GM18498 (cell line): ENCODE measurements at regions not wholly inside any gene's neighbourhood (a gene's known extent, or its start where the extent isn't known, plus 50 kb on each side); places are given as distances from the start of the nearest gene placed in this dataset.

Experiments used
- ATAC-seq: cut with Tn5 transposase; IDR thresholded peaks from one replicate; pipeline ENCODE4 v1.9.1; 2021; ENCODE audit warnings: mild to moderate bottlenecking, moderate library complexity; ENCODE audit not compliant: unreplicated experiment

GRCh38 chr15:98513428-98513986, 134.8 kb upstream of the IGF1R start:
- ATAC-seq: no peak

- no peak for ATAC-seq
Observed at GRCh38 chr15:98514034-98514622, 134.2 kb upstream of the IGF1R start.

GRCh38 chr15:98518823-98519561, 129.3 kb upstream of the IGF1R start:
- peak; percentile 85 for ATAC-seq

GRCh38 chr15:98519767-98520550, 128.4 kb upstream of the IGF1R start:
- no peak for ATAC-seq

- ATAC-seq: no peak
Observed at GRCh38 chr15:98522127-98522526, 126.2 kb upstream of the IGF1R start.

GRCh38 chr15:98523912-98524662, 124.3 kb upstream of the IGF1R start:
- no peak for ATAC-seq

GRCh38 chr15:98524838-98525660, 123.3 kb upstream of the IGF1R start:
- ATAC-seq: no peak

GRCh38 chr15:98525661-98526001, 122.7 kb upstream of the IGF1R start:
- ATAC-seq: no peak

GRCh38 chr15:98526094-98526493, 122.2 kb upstream of the IGF1R start:
- ATAC-seq: no peak

GRCh38 chr15:98528046-98528725, 120.2 kb upstream of the IGF1R start:
- no peak for ATAC-seq

GRCh38 chr15:98529205-98530145, 118.9 kb upstream of the IGF1R start:
- no peak for ATAC-seq

- ATAC-seq: no peak
Observed at GRCh38 chr15:98530570-98530969, 117.8 kb upstream of the IGF1R start.

GRCh38 chr15:98532063-98532462, 116.3 kb upstream of the IGF1R start:
- ATAC-seq: no peak

GRCh38 chr15:98536976-98537375, 111.4 kb upstream of the IGF1R start:
- ATAC-seq: no peak

GRCh38 chr15:98537516-98538060, 110.8 kb upstream of the IGF1R start:
- no peak for ATAC-seq

GRCh38 chr15:98541519-98541918, 106.8 kb upstream of the IGF1R start:
- no peak for ATAC-seq

- ATAC-seq: no peak
Observed at GRCh38 chr15:98543237-98543636, 105.1 kb upstream of the IGF1R start.

GRCh38 chr15:98546329-98546728, 102.0 kb upstream of the IGF1R start:
- no peak for ATAC-seq
